Trophoblast cell (in vitro differentiated cells and primary cell): ENCODE measurements at regions not wholly inside any gene's neighbourhood (a gene's known extent, or its start where the extent isn't known, plus 50 kb on each side); places are given as distances from the start of the nearest gene placed in this dataset.
A peak's percentile ranks its signal among the peaks of the same experiment; 100 is the strongest.
"Not testable (repeated sequence)": the region's sequence is repeated elsewhere in the genome, so short reads cannot be mapped to it uniquely, and the experiment has no call there.

Source experiments
- DNase-seq, 2 donors: peaks; one replicate each; pipeline ENCODE4 v3.0.0-alpha.2; 2016
- H2AFZ ChIP-seq: 2 replicates; pipeline ENCODE4 v1.6.1; 2013; ENCODE audit warnings: low read length, moderate library complexity, mild to moderate bottlenecking; ENCODE audit not compliant: insufficient read depth, poor library complexity
- H2AK5ac ChIP-seq: 2 replicates; pipeline ENCODE4 v1.6.1; 2013; ENCODE audit warnings: mild to moderate bottlenecking, low read length
- H2BK120ac ChIP-seq: 2 replicates; pipeline ENCODE4 v1.6.1; 2013; ENCODE audit warnings: low read length, mild to moderate bottlenecking, moderate library complexity; ENCODE audit not compliant: insufficient read depth, poor library complexity
- H2BK12ac ChIP-seq: 2 replicates; pipeline ENCODE4 v1.6.1; 2013; ENCODE audit warnings: mild to moderate bottlenecking, low read length, moderate library complexity
- H2BK5ac ChIP-seq: 2 replicates; pipeline ENCODE4 v1.6.1; 2013; ENCODE audit warnings: low read length, low read depth, moderate library complexity, mild to moderate bottlenecking; ENCODE audit not compliant: poor library complexity
- H3K14ac ChIP-seq: 2 replicates; pipeline ENCODE4 v1.6.1; 2013; ENCODE audit warnings: mild to moderate bottlenecking, low read length
- H3K18ac ChIP-seq: 2 replicates; pipeline ENCODE4 v1.6.1; 2013; ENCODE audit warnings: mild to moderate bottlenecking, low read length
- H3K23ac ChIP-seq: 2 replicates; pipeline ENCODE4 v1.6.1; 2013; ENCODE audit warnings: low read length
- H3K27ac ChIP-seq: 2 replicates; pipeline ENCODE4 v1.5.1; 2013; ENCODE audit warnings: low read depth, mild to moderate bottlenecking, inconsistent platforms, low read length, moderate library complexity
- H3K27me3 ChIP-seq: 2 replicates; pipeline ENCODE4 v1.6.1; 2013; ENCODE audit warnings: inconsistent platforms, mild to moderate bottlenecking, low read length, moderate library complexity; ENCODE audit not compliant: insufficient read depth
- H3K36me3 ChIP-seq, 2 experiments: 1 replicate in 1 of 2; 2 replicates in 1 of 2; pipeline ENCODE4 v1.6.1; 2013; ENCODE audit warnings: low read length in 2 of 2, mild to moderate bottlenecking in 2 of 2, moderate library complexity in 1 of 2; ENCODE audit not compliant: insufficient read depth in 2 of 2, control insufficient read depth in 1 of 2
- H3K4ac ChIP-seq: 2 replicates; pipeline ENCODE4 v1.6.1; 2013; ENCODE audit warnings: low read depth, mild to moderate bottlenecking, low read length, moderate library complexity
- H3K4me1 ChIP-seq, 2 experiments: 1 replicate in 1 of 2; 2 replicates in 1 of 2; pipeline ENCODE4 v1.6.1; 2013; ENCODE audit warnings: low read length in 2 of 2, mild to moderate bottlenecking in 2 of 2, moderate library complexity in 1 of 2; ENCODE audit not compliant: insufficient read depth in 2 of 2, control insufficient read depth in 1 of 2
- H3K4me2 ChIP-seq: 2 replicates; pipeline ENCODE4 v1.6.1; 2013; ENCODE audit warnings: inconsistent platforms, mild to moderate bottlenecking, low read length, moderate library complexity
- H3K4me3 ChIP-seq: 2 replicates; pipeline ENCODE4 v1.5.1; 2013; ENCODE audit warnings: mild to moderate bottlenecking, low read depth, low read length, inconsistent platforms
- H3K79me1 ChIP-seq: one replicate; pipeline ENCODE4 v1.6.1; 2013; ENCODE audit warnings: low read length
- H3K79me2 ChIP-seq: 2 replicates; pipeline ENCODE4 v1.6.1; 2013; ENCODE audit warnings: low read length, mild to moderate bottlenecking; ENCODE audit not compliant: control insufficient read depth, insufficient read depth, poor library complexity
- H3K9ac ChIP-seq: 2 replicates; pipeline ENCODE4 v1.6.1; 2013; ENCODE audit warnings: mild to moderate bottlenecking, low read length
- H3K9me3 ChIP-seq: 2 replicates; pipeline ENCODE4 v1.6.1; 2013; ENCODE audit warnings: low read depth, mild to moderate bottlenecking, control low read depth, inconsistent platforms, low read length; ENCODE audit not compliant: insufficient read depth
- H4K12ac ChIP-seq: 2 replicates; pipeline ENCODE4 v1.6.1; 2013; ENCODE audit warnings: low read depth, mild to moderate bottlenecking, low read length, moderate library complexity
- H4K8ac ChIP-seq: 2 replicates; pipeline ENCODE4 v1.6.1; 2013; ENCODE audit warnings: low read depth, mild to moderate bottlenecking, low read length, moderate library complexity
- H4K91ac ChIP-seq: one replicate; pipeline ENCODE4 v1.6.1; 2013; ENCODE audit warnings: low read depth, mild to moderate bottlenecking, low read length, moderate library complexity
- WGBS: extraction: QIAGEN DNeasy Blood & Tissue Kit; methylation state at CpG from one replicate; pipeline ENCODE4 v1.1.7; 2013; ENCODE audit warnings: missing lambda C conversion rate; ENCODE audit not compliant: insufficient read length, insufficient coverage; ENCODE audit errors: extremely low coverage; 5-methylcytosine and 5-hydroxymethylcytosine counted together

GRCh38 chr10:93127642-93128215, 54.0 kb downstream of the CYP26A1 start:
- H3K14ac ChIP-seq, H3K79me1 ChIP-seq, H3K36me3 ChIP-seq, H4K8ac ChIP-seq, H2BK120ac ChIP-seq, H2AK5ac ChIP-seq, H3K4me3 ChIP-seq, H3K79me2 ChIP-seq, H3K4me2 ChIP-seq, H3K27ac ChIP-seq, H3K9me3 ChIP-seq, H3K27me3 ChIP-seq, H2AFZ ChIP-seq, H2BK12ac ChIP-seq, H4K12ac ChIP-seq, H3K23ac ChIP-seq, H2BK5ac ChIP-seq, H3K4me1 ChIP-seq, H3K18ac ChIP-seq, H4K91ac ChIP-seq, H3K4ac ChIP-seq, H3K9ac ChIP-seq: not testable (repeated sequence)
- WGBS: no CpG with 5 or more reads among the region's 9 CpGs
- DNase-seq: peak in 1 of 2 donors; percentile 40

- Histone ChIP-seq H4K91ac (no peak overlapping the region), H3K36me3 (no peaks in the 10 kb centered on the region), H4K12ac (no peak overlapping the region), H3K4ac (no peak overlapping the region), H3K79me1 (peaks cover 1% of the 10 kb centered on the region), H2BK5ac (no peak overlapping the region), H3K23ac (no peak overlapping the region), H3K9ac (no peak overlapping the region), H3K4me3 (no peak overlapping the region), H3K14ac (no peak overlapping the region), H2BK120ac (no peak overlapping the region), H3K9me3 (peaks cover 3% of the 10 kb centered on the region), H3K18ac (no peak overlapping the region), H3K4me2 (no peak overlapping the region), H3K4me1 (no peaks in the 10 kb centered on the region), H2AFZ (no peak overlapping the region), H3K79me2 (no peaks in the 10 kb centered on the region), H4K8ac (no peak overlapping the region), H2BK12ac (no peak overlapping the region), H3K27me3 (no peaks in the 10 kb centered on the region), H2AK5ac (no peak overlapping the region), H3K27ac (no peak overlapping the region)
- DNase-seq: no peak
- WGBS: no CpG with 5 or more reads among the region's 6 CpGs
Measured at GRCh38 chr10:93131986-93132385, 58.3 kb downstream of the CYP26A1 start.

- no peak overlapping the region for H2BK120ac ChIP-seq
- H3K27me3 ChIP-seq: no peaks in the 10 kb centered on the region
- H2BK5ac ChIP-seq: no peak overlapping the region
- H3K4ac ChIP-seq: no peak overlapping the region
- H3K4me1 ChIP-seq: no peaks in the 10 kb centered on the region
- H3K27ac ChIP-seq: no peak overlapping the region
- peak; percentile 17 to 66 for DNase-seq
- H2BK12ac ChIP-seq: no peak overlapping the region
- no peak overlapping the region for H4K12ac ChIP-seq
- no peaks in the 10 kb centered on the region for H3K79me2 ChIP-seq
- no peak overlapping the region for H3K4me2 ChIP-seq
- H4K8ac ChIP-seq: no peak overlapping the region
- no peak overlapping the region for H2AFZ ChIP-seq
- no peak overlapping the region for H3K4me3 ChIP-seq
- H4K91ac ChIP-seq: peak overlapping the region; percentile 21
- no peak overlapping the region for H3K9ac ChIP-seq
- WGBS: no CpG with 5 or more reads among the region's 11 CpGs
- no peak overlapping the region for H3K18ac ChIP-seq
- no peak overlapping the region for H3K23ac ChIP-seq
- no peak overlapping the region for H3K14ac ChIP-seq
- no peaks in the 10 kb centered on the region for H3K36me3 ChIP-seq
- no peaks in the 10 kb centered on the region for H3K79me1 ChIP-seq
- H2AK5ac ChIP-seq: no peak overlapping the region
- H3K9me3 ChIP-seq: no peaks in the 10 kb centered on the region
Measured at GRCh38 chr10:93138113-93138870, 64.6 kb downstream of the CYP26A1 start.

GRCh38 chr10:93139059-93139655, 65.5 kb downstream of the CYP26A1 start:
- H3K27me3 ChIP-seq: no peaks in the 10 kb centered on the region
- no CpG with 5 or more reads among the region's 5 CpGs for WGBS

More at GRCh38 chr10:93139059-93139655, 65.5 kb downstream of the CYP26A1 start:
- no peak overlapping the region for H4K91ac ChIP-seq
- no peak for DNase-seq
- no peak overlapping the region for H3K4me2 ChIP-seq
- no peak overlapping the region for H4K8ac ChIP-seq
- H3K27ac ChIP-seq: no peak overlapping the region
- no peak overlapping the region for H2BK120ac ChIP-seq
- H2BK5ac ChIP-seq: no peak overlapping the region
- no peak overlapping the region for H3K9ac ChIP-seq
- H3K18ac ChIP-seq: no peak overlapping the region
- no peaks in the 10 kb centered on the region for H3K79me2 ChIP-seq
- H4K12ac ChIP-seq: no peak overlapping the region
- no peak overlapping the region for H3K4ac ChIP-seq
- H3K79me1 ChIP-seq: no peaks in the 10 kb centered on the region
- H2AFZ ChIP-seq: no peak overlapping the region
- H2AK5ac ChIP-seq: no peak overlapping the region
- H3K14ac ChIP-seq: no peak overlapping the region
- H3K4me1 ChIP-seq: no peaks in the 10 kb centered on the region
- H3K36me3 ChIP-seq: no peaks in the 10 kb centered on the region
- H3K9me3 ChIP-seq: no peaks in the 10 kb centered on the region
- no peak overlapping the region for H2BK12ac ChIP-seq
- H3K4me3 ChIP-seq: no peak overlapping the region
- H3K23ac ChIP-seq: no peak overlapping the region
